ENCODE measurements at regions not wholly inside any gene's neighbourhood (a gene's known extent, or its start where the extent isn't known, plus 50 kb on each side); places are given as distances from the start of the nearest gene placed in this dataset.
"Not testable (repeated sequence)": the region's sequence is repeated elsewhere in the genome, so short reads cannot be mapped to it uniquely, and the experiment has no call there.

GRCh38 chr14:35213869-35214387, 78.3 kb upstream of the PSMA6 start:
- H3K4me3 ChIP-seq (replicated peaks in 1 of 2; ENCODE audit: low read depth in 2 of 2, low read length in 2 of 2), result no peak overlapping the region
- DNase-seq (ENCODE audit: low read depth in 2 of 2), result peak; percentile 40 to 65
- TF ChIP-seq CTCF (IDR thresholded peaks at IDR 0.05; ENCODE audit: low read depth, low read length), result no peak

- not testable (repeated sequence) for H3K4me3 ChIP-seq (replicated peaks in 1 of 2; ENCODE audit: low read depth in 2 of 2, low read length in 2 of 2); DNase-seq (ENCODE audit: low read depth in 2 of 2)
These were observed 77.8 kb upstream of the PSMA6 start for GRCh38 chr14:35214402-35214801.

- DNase-seq (ENCODE audit: low read depth in 2 of 2), result peak; percentile 81 to 84
- peak; percentile 42 for TF ChIP-seq CTCF (IDR thresholded peaks at IDR 0.05; ENCODE audit: low read depth, low read length)
- H3K4me3 ChIP-seq (replicated peaks in 1 of 2; ENCODE audit: low read depth in 2 of 2, low read length in 2 of 2), result no peak overlapping the region
These were observed 76.9 kb upstream of the PSMA6 start for GRCh38 chr14:35215110-35215813.

GRCh38 chr14:35218176-35218575, 74.0 kb upstream of the PSMA6 start:
- DNase-seq (ENCODE audit: low read depth in 2 of 2); H3K4me3 ChIP-seq (replicated peaks in 1 of 2; ENCODE audit: low read depth in 2 of 2, low read length in 2 of 2): not testable (repeated sequence)

- no peak overlapping the region for H3K4me3 ChIP-seq (replicated peaks in 1 of 2; ENCODE audit: low read depth in 2 of 2, low read length in 2 of 2)
- TF ChIP-seq CTCF (IDR thresholded peaks at IDR 0.05; ENCODE audit: low read depth, low read length), result no peak
- no peak for DNase-seq (ENCODE audit: low read depth in 2 of 2)
These were observed 73.2 kb upstream of the PSMA6 start for GRCh38 chr14:35218963-35219362.

- no peak for TF ChIP-seq CTCF (IDR thresholded peaks at IDR 0.05; ENCODE audit: low read depth, low read length)
These were observed 72.0 kb upstream of the PSMA6 start for GRCh38 chr14:35220027-35220676.

GRCh38 chr14:35220920-35221319, 71.3 kb upstream of the PSMA6 start:
- DNase-seq (ENCODE audit: low read depth in 2 of 2), result no peak

More at GRCh38 chr14:35220027-35220676, 72.0 kb upstream of the PSMA6 start:
- DNase-seq (ENCODE audit: low read depth in 2 of 2), result no peak
- no peak overlapping the region for H3K4me3 ChIP-seq (replicated peaks in 1 of 2; ENCODE audit: low read depth in 2 of 2, low read length in 2 of 2)

More at GRCh38 chr14:35220920-35221319, 71.3 kb upstream of the PSMA6 start:
- TF ChIP-seq CTCF (IDR thresholded peaks at IDR 0.05; ENCODE audit: low read depth, low read length), result no peak
- H3K4me3 ChIP-seq (replicated peaks in 1 of 2; ENCODE audit: low read depth in 2 of 2, low read length in 2 of 2), result no peak overlapping the region
